Neural cell (in vitro differentiated cells): ENCODE measurements at regions not wholly inside any gene's neighbourhood (a gene's known extent, or its start where the extent isn't known, plus 50 kb on each side); places are given as distances from the start of the nearest gene placed in this dataset.

ENCODE experiments used
- H2AFZ ChIP-seq: fragments of 200-600, 300-800 bp; sonication (generic), shearing (Covaris generic); 2 replicates; pipeline ENCODE4 v1.6.0; 2014; ENCODE audit warnings: low read depth, mild to moderate bottlenecking, antibody characterized with exemption, low read length, moderate library complexity
- H3F3A ChIP-seq: fragments of 200-600 bp; shearing (Covaris generic); 2 replicates; pipeline ENCODE4 v1.6.1; 2016; ENCODE audit warnings: mild to moderate bottlenecking, moderate library complexity, mixed read lengths, antibody characterized with exemption, low read length; ENCODE audit not compliant: insufficient read depth, poor library complexity, severe bottlenecking
- H3K27ac ChIP-seq: fragments of 200-600, 300-800 bp; sonication (generic), shearing (Covaris generic); 2 replicates; pipeline ENCODE4 v1.5.1; 2014; ENCODE audit warnings: mild to moderate bottlenecking, low read length, moderate library complexity
- H3K27me3 ChIP-seq: fragments of 300-800, 200-600 bp; sonication (generic), shearing (Covaris generic); 2 replicates; pipeline ENCODE4 v1.6.0; 2014; ENCODE audit warnings: mild to moderate bottlenecking, low read depth, low read length, moderate library complexity; ENCODE audit not compliant: insufficient read depth
- H3K36me3 ChIP-seq: fragments of 300-800, 200-600 bp; sonication (generic), shearing (Covaris generic); 2 replicates; pipeline ENCODE4 v1.5.1; 2014; ENCODE audit warnings: mild to moderate bottlenecking, antibody characterized with exemption, low read length, moderate library complexity; ENCODE audit not compliant: insufficient read depth
- H3K4me2 ChIP-seq: fragments of 300-800, 200-600 bp; sonication (generic), shearing (Covaris generic); 2 replicates; pipeline ENCODE4 v1.6.0; 2014; ENCODE audit warnings: mild to moderate bottlenecking, low read length
- H3K4me3 ChIP-seq: fragments of 300-800, 200-600 bp; sonication (generic), shearing (Covaris generic); 2 replicates; pipeline ENCODE4 v1.5.1; 2014; ENCODE audit warnings: mild to moderate bottlenecking, low read length, moderate library complexity
- H3K79me2 ChIP-seq: fragments of 200-600 bp; shearing (Covaris generic); replicated peaks from 2 replicates; pipeline ENCODE4 v1.6.0; 2014; ENCODE audit warnings: mild to moderate bottlenecking, low read length, moderate library complexity; ENCODE audit not compliant: insufficient read depth
- H3K9ac ChIP-seq: fragments of 300-800, 200-600 bp; sonication (generic), shearing (Covaris generic); 2 replicates; pipeline ENCODE4 v1.6.1; 2016; ENCODE audit warnings: mild to moderate bottlenecking, low read length, mixed read lengths
- H3K9me2 ChIP-seq: fragments of 200-600 bp; shearing (Covaris generic); 2 replicates; pipeline ENCODE4 v1.6.1; 2016; ENCODE audit warnings: mild to moderate bottlenecking, low read length, mixed read lengths; ENCODE audit not compliant: insufficient read depth
- H3K9me3 ChIP-seq: fragments of 200-600, 300-800 bp; sonication (generic), shearing (Covaris generic); 2 replicates; pipeline ENCODE4 v1.6.1; 2016; ENCODE audit warnings: mild to moderate bottlenecking, mixed run types, low read length, moderate library complexity, mixed read lengths
- H4K20me1 ChIP-seq: fragments of 200-600 bp; shearing (Covaris generic); 2 replicates; pipeline ENCODE4 v1.6.1; 2016; ENCODE audit warnings: mild to moderate bottlenecking, mixed run types; ENCODE audit not compliant: insufficient read depth
- CTCF ChIP-seq: fragments of 450-650 bp; IDR thresholded peaks from 2 replicates; pipeline ENCODE4 v1.5.1; 2014; ENCODE audit warnings: antibody characterized with exemption, mild to moderate bottlenecking, moderate library complexity; ENCODE audit not compliant: poor library complexity, severe bottlenecking
- EP300 ChIP-seq: fragments of 450-650 bp; conservative IDR thresholded peaks from 2 replicates; pipeline ENCODE4 v1.6.1; 2014; ENCODE audit warnings: antibody characterized with exemption, mild to moderate bottlenecking, moderate library complexity; ENCODE audit not compliant: poor library complexity, severe bottlenecking
- EZH2 ChIP-seq: fragments of 200-600, 300-800 bp; shearing (Covaris generic), sonication (generic); IDR thresholded peaks from 2 replicates; pipeline ENCODE4 v1.6.1; 2014; ENCODE audit warnings: antibody characterized with exemption, low read length, borderline replicate concordance, mild to moderate bottlenecking; ENCODE audit not compliant: insufficient read depth, poor library complexity, severe bottlenecking
- MXI1 ChIP-seq: fragments of 450-650 bp; conservative IDR thresholded peaks from 2 replicates; pipeline ENCODE4 v1.6.1; 2014; ENCODE audit warnings: antibody characterized with exemption, mild to moderate bottlenecking; ENCODE audit not compliant: poor library complexity, severe bottlenecking
- POLR2AphosphoS5 ChIP-seq: IDR thresholded peaks from 2 replicates; pipeline ENCODE4 v1.6.1; 2012
- RAD21 ChIP-seq: fragments of 450-650 bp; conservative IDR thresholded peaks from 2 replicates; pipeline ENCODE4 v1.6.1; 2014; ENCODE audit warnings: antibody characterized with exemption, mild to moderate bottlenecking, moderate library complexity
- REST ChIP-seq: IDR thresholded peaks from 2 replicates; pipeline ENCODE4 v1.6.1; 2012; ENCODE audit warnings: borderline replicate concordance
- SMC3 ChIP-seq: fragments of 450-650 bp; conservative IDR thresholded peaks from 2 replicates; pipeline ENCODE4 v1.6.1; 2014; ENCODE audit warnings: antibody characterized with exemption, mild to moderate bottlenecking, moderate library complexity; ENCODE audit not compliant: poor library complexity
- TAF1 ChIP-seq: IDR thresholded peaks from 2 replicates; pipeline ENCODE4 v1.6.1; 2012; ENCODE audit warnings: low read depth

GRCh38 chr5:3002230-3002629 is 250.8 kb upstream of the IRX2 start:
- no peak overlapping the region for H3K9ac ChIP-seq
- no peak overlapping the region for H3K4me3 ChIP-seq

GRCh38 chr5:3000631-3001030 is 249.2 kb upstream of the IRX2 start:
- no peaks in the 10 kb centered on the region for H4K20me1 ChIP-seq
- no peaks in the 10 kb centered on the region for H3K27me3 ChIP-seq
- no peaks in the 10 kb centered on the region for H3K9me3 ChIP-seq
- TF ChIP-seq MXI1: no peak
- TF ChIP-seq EZH2: no peak
- TF ChIP-seq EP300: no peak
- no peak for TF ChIP-seq CTCF
- no peak for TF ChIP-seq REST
- no peak for TF ChIP-seq SMC3
- no peak for TF ChIP-seq POLR2AphosphoS5
- no peak for TF ChIP-seq RAD21
- H3K27ac ChIP-seq: no peak overlapping the region
- no peak overlapping the region for H3K4me2 ChIP-seq
- no peak overlapping the region for H2AFZ ChIP-seq
- H3K4me3 ChIP-seq: no peak overlapping the region
- no peaks in the 10 kb centered on the region for H3F3A ChIP-seq
- H3K79me2 ChIP-seq: no peaks in the 10 kb centered on the region
- H3K9me2 ChIP-seq: no peaks in the 10 kb centered on the region
- no peak overlapping the region for H3K9ac ChIP-seq
- H3K36me3 ChIP-seq: no peaks in the 10 kb centered on the region

More at GRCh38 chr5:3002230-3002629, 250.8 kb upstream of the IRX2 start:
- H3K36me3 ChIP-seq: no peaks in the 10 kb centered on the region
- no peak overlapping the region for H2AFZ ChIP-seq
- H3K9me3 ChIP-seq: no peaks in the 10 kb centered on the region
- H3K27ac ChIP-seq: no peak overlapping the region
- H4K20me1 ChIP-seq: no peaks in the 10 kb centered on the region
- H3F3A ChIP-seq: no peaks in the 10 kb centered on the region
- no peak overlapping the region for H3K4me2 ChIP-seq
- TF ChIP-seq POLR2AphosphoS5 (no peak), RAD21 (no peak), SMC3 (no peak), EP300 (no peak), MXI1 (no peak)
- no peaks in the 10 kb centered on the region for H3K9me2 ChIP-seq
- H3K27me3 ChIP-seq: no peaks in the 10 kb centered on the region
- H3K79me2 ChIP-seq: no peaks in the 10 kb centered on the region

GRCh38 chr5:2999926-3000325 is 248.4 kb upstream of the IRX2 start:
- Histone ChIP-seq H3K4me2 (no peak overlapping the region), H3K9ac (no peak overlapping the region), H3F3A (no peaks in the 10 kb centered on the region), H3K79me2 (no peaks in the 10 kb centered on the region), H3K27me3 (no peaks in the 10 kb centered on the region), H3K36me3 (no peaks in the 10 kb centered on the region), H4K20me1 (no peaks in the 10 kb centered on the region), H3K27ac (no peak overlapping the region), H3K4me3 (no peak overlapping the region), H2AFZ (no peak overlapping the region), H3K9me2 (no peaks in the 10 kb centered on the region), H3K9me3 (no peaks in the 10 kb centered on the region)
- TF ChIP-seq SMC3 (no peak), REST (no peak), POLR2AphosphoS5 (no peak), TAF1 (no peak), MXI1 (no peak), RAD21 (no peak), CTCF (no peak), EZH2 (no peak), EP300 (no peak)
